GM21529 (cell line): ENCODE measurements at regions not wholly inside any gene's neighbourhood (a gene's known extent, or its start where the extent isn't known, plus 50 kb on each side); places are given as distances from the start of the nearest gene placed in this dataset.
"Not testable (repeated sequence)": the region's sequence is repeated elsewhere in the genome, so short reads cannot be mapped to it uniquely, and the experiment has no call there.

Experiments
- ATAC-seq: cut with Tn5 transposase; IDR thresholded peaks from one replicate; pipeline ENCODE4 v1.9.1; 2021; ENCODE audit not compliant: unreplicated experiment

DNA sequence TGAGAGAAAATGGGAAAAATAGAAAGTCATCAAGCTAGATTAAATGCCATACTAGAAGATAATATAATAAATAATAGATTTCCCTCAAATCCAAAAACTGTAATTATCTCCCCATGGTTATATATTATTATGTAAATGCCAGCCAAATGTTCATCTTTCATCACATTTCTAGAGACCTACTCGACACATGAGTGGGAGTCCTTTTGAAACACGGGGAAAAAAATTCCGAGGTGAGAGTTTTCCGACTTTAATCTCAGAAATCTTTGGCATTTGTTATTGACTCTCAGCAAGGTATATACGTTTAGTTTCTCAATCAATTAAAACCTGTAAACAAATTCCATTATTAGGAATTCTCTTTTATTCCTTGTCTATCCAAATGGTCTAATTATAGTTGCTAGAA, 465.4 kb upstream of the SMIM31 start:
- no peak for ATAC-seq

DNA sequence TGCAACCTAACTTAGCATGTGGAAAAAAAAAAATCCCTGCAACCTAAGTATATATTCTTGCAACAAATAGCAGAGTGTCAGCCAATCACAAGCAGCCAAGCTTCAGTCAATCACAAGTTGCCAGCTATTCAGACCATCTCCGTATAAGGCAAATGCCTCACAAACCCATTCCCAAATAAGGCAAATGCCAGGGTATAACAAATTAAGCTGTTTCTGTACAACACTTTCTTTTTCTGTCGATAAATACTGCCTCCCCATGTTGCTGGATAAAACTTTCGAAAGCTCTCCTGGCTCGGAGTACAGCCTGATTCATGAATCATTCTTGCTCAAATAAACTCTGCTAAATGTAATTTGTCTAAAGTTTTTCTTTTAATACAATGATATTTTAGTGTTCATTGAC, 460.7 kb upstream of the SMIM31 start:
- ATAC-seq, result no peak

DNA sequence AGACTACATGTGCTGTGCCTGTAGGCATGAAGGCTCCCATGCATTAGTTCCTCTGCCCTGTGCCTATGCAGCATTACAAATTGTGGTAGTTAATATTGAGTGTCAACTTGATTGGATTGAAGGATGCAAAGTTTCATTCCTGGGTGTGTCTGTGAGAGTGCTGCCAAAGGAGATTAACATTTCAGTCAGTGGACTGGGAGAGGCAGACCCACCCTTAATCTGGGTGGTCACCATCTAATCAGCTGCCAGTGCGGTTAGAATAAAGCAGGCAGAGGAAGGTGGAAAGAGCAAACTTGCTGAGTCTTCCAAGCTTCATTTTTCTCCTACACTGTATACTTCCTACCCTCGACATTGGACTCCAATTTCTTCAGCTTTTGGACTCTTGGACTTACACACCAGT, 460.2 kb upstream of the SMIM31 start:
- no peak for ATAC-seq

DNA sequence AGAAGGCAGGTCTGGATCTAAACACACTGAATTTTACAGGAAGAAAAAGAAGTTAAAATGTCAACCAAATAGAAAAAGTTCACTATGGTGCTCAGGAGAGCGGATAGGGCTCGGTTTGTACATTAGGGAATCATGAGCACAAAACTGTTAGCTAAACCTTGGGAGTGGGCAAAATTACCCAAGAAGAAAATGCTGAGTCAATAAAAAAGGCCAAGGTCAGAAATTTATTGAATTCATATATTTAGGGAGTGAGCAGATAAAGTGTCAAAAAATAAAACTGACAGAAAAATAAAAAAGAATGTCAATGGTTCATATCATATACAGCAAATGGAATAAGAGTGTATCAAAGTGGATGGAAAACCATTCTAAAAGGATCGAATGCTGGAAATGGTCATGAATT, 452.5 kb upstream of the SMIM31 start:
- no peak for ATAC-seq

DNA sequence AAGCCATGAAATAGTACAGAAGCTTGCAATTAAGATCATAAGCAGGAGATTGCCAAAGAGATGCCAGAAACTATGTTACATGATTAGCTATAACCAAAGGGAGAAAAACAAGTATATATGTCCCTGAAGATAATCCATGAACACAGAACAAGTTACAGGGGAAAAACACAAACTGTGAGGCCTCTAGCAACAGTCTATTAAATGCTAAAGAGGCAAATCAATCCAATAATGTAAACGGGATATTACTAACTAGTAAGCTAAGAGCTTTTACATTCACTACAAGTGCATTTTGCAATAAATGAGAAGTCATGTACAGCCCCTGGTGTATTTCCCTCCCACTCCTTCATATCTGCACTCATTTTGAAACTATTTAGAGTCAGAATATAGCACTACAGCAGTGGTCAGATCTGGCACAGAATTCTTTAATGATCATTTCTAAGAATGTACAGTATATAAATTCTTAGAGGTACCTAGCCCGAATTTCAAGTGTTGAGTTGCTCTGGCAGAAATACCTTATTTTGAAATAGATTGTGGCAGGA, 449.8 kb upstream of the SMIM31 start:
- ATAC-seq, result peak; percentile 87

DNA sequence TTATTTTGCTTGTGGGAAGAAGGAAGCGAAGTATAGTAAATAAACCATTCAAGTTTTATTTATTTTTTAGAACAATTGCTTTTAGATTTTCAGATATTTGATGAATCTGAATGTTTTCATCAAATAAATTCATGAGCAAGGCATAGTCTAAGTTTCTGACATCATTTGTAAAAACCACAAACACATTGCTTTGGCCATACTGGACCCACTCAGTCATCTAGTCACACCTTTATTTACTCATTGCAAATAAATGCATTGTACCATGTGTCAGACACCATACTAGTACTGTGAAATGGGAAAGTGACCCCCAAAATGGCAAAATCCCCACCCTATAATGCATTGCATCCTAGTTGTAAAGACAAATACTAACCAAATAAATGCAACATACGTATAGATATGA, 449.1 kb upstream of the SMIM31 start:
- no peak for ATAC-seq

DNA sequence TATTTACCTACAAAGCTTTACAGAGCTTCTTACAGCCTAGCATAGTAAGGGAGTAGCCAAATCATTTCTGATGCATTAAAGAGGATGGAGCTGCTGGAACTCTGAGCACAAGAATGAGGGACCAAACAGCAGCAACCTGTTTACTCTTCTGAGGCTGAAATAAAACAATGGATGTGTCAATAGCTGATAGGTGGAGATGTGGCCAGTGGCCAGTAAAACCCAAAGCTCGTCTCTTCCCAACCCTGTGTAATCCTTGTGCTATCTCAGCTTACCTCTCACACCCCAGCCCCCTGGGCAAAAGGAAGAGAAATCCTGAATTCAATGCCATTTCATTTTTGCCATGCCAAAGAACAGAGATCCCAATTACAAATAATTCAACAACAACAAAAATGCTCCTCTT, 446.7 kb upstream of the SMIM31 start:
- ATAC-seq, result no peak

DNA sequence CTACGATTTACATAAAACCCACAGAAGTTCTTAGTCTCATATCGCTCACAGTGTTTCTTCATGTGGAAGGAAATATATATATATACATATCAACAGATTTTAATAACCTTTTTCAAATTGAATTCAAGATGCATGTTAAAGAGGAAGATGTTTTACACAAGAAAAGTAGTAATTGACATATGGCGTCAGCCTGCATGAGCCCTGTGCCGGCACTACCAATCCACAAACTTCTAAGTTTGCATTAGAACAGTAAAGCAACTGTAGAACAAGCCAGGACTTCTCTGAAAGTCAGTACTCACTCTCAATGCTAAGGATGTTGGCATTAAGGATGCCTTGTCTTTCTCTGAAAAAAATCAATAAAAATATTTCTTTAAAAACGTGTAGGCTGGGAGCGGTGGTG, 441.3 kb upstream of the SMIM31 start:
- ATAC-seq, result no peak

DNA sequence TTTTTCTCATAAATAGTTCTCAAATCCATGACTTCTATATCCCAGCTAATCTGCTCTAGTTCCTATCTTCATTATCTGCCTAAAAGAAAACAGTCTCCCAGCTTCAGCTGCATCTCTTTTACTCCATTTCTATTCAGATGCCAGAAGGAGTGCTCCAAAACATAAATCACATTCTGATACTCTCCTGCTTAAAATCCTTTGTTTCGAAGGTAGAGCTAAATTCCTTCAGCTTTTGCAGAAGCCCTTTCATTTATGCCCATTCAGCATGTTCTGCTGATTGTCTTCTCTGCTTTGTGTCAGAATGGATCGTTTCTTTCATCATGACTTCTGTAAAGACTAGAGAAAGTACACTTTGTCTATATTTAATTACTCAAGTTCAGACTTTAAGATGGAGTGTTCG, 440.1 kb upstream of the SMIM31 start:
- ATAC-seq, result no peak

DNA sequence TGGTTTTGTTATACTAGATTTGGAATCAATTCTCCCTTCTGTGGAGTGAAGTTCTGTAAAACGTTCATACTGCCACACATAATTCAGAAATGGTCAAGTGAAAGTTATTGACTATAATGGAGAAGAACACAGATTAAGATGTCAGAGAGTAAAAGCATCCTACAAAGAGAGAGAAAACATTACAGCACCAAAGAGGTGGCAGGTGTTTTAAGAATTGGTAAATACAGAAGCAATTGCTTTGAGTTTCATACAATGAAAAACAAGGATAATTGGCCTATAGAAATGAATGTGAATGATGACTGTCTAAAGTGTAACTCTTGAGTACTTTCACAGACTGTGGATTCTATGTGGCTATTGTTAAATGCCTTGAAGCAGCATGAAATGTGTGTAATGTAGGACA, 435.6 kb upstream of the SMIM31 start:
- ATAC-seq, result no peak

DNA sequence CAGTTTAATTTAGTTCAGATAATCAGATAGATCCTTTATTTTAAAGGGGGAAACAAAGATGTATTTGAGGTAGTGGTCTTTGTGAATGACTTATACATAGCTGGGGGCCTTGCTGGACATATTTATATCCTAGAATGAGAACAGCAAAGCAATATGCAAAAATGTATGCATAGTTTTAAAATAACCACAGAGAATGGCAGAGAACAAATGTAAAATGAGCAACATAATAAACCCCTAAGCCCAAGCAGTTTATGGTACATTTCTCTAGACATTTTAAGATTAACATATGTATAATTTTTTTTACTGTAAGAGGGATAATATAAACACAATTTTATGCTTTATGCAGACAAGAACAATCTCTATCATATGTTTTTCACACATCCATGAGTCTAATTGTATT, 434.2 kb upstream of the SMIM31 start:
- ATAC-seq, result no peak

DNA sequence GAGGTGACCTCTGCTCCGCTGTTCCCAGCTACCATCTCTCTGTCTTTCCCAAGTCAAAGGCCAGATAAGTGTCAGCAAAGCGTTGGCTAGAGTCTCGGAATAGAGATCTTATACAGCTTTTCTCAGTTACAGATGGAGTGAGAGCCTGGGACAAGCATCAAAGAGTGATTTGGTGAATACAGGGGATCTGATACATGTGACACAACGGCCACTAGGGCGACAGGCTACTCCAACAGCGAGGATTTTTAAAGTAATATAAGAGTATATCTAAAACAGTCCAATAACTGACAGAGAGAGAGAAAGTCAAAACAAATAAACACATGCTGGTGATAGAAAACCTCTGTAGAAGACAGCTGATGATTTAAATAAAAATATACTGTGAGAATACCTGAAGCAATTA, 433.1 kb upstream of the SMIM31 start:
- no peak for ATAC-seq

DNA sequence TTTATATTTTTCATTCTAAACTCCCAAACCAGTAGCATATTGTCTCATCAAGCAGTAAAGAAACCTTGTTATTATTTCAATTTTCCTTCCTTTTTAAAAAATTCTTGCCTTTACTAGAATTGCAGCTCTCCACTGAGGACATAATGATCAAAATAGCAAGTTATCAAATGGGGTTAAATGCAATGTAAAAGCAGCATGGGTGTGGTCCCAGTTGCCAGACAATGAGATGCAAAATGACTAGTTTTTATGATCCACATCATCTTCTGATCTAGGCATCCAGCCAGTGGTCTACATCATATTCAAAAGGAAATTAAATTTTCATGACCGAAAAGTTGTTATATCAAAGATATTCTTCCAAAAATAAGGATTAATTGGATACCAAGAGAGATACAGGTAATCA, 427.9 kb upstream of the SMIM31 start:
- no peak for ATAC-seq

DNA sequence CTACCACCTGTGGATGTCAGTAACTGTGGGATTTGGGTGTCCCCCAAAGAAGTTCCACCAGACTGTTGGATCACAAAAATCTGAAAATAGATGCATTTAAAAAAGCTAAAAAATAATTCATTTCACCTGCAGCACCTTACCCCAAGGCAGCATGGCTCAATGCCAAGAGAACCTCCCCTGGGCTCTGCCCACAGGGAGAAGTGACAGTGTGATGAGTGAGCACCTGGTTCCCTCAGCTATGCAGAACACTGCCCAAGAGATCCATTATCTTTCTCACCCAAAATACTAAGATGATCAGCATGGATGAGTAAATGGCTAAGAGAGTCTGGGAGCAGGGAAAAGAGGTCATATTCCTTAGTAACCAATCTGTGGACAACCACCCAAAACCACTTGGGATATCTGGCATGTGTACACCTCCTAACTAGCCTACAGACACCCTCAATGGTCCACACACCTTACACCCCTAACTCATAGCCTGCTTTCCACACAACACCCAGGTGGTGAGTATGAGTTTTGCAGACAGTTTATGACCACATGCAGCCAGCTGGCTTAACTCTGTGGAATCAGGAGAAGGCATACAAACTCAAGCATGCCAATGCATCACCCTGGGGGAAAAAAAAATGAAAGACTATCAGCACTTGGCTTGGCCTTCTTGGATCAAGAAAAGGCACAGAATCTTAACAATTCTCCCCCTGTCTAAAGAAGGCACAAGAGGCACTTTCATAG, 416.5 kb upstream of the SMIM31 start:
- no peak for ATAC-seq

DNA sequence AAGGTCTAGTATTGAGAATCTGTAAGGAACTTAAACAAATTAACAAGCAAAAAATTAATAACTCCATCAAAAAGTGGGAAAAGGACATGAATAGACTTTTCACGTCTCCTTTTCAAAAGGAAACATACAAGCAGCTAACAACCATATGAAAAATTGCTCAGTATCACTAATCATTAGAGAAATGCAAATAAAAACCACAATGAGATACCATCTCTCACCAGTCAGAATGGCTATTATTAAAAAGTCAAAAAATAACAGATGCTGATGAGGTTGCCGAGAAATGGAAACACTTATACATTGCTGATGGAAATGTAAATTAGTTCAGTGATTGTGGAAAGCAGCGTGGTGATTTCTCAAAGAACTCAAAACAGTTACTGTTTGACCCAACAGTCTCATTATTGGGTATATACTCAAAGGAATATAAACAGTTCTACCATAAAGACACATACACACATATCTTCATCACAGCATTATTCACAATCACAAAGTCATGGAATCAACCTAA, 410.4 kb upstream of the SMIM31 start:
- ATAC-seq, result no peak

DNA sequence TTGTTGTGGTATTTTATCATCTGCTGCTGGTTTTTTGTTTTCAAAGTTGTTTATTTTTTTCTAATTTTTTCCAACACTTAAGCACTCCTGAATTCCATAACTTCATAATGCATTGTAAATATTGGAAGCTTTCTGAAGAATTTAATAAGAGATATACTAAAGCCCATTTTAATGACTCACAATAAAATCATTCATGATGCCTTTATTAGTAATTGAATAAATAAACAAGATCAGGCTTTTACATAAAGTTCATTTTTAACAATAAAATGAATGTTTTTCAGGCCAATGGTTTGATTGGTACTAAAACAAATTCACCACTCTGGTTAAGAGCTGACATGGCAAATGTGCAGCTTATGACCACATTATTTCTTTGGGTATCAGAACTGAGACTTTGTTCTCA, 408.2 kb upstream of the SMIM31 start:
- ATAC-seq, result no peak

DNA sequence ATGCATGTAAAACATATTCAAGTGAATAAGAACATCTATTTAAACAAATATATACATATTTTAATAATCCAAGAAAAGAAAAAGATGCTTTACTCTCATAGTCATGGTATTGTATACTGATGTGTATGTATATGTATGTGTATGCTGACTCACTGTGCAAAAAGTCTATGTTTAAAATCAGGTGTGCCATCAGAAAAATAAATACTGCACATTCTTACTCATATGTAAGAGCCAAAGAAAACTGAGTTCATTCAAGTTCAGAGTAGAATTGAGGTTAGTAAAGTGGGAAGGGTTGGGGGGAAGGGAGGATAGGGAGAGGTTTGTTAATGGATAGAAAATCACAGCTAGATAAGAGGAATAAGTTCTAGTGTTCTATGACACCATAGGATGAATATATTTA, 403.9 kb upstream of the SMIM31 start:
- ATAC-seq, result no peak

DNA sequence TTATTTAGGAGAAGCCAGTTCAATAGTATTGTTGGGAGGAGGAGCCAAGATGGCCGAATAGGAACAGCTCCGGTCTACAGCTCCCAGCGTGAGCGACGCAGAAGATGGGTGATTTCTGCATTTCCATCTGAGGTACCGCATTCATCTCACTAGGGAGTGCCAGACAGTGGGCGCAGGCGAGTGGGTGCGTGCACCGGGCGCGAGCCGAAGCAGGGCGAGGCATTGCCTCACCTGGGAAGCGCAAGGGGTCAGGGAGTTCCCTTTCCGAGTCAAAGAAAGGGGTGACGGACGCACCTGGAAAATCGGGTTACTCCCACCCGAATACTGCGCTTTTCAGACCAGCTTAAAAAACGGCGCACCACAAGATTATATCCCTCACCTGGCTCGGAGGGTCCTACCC, 403.2 kb upstream of the SMIM31 start:
- not testable (repeated sequence) for ATAC-seq

DNA sequence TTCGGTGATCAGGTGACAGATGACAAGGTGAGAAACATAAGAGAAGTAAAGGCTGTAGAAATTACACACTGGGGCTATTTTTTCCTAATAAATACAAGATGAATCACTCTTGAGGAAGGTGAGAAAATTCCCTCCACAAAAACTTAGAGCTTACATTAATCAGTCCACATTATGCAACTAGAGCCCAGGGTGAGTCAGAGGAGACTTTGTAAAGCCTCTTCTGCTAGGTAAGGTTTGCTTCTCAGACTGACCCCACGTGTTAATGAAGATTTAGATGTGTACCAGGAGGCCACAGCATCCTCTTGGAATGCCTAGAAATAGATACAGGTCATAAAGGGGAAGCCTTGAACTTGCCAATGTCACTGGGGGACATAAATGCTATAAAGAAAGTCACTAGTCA, 396.0 kb upstream of the SMIM31 start:
- no peak for ATAC-seq

DNA sequence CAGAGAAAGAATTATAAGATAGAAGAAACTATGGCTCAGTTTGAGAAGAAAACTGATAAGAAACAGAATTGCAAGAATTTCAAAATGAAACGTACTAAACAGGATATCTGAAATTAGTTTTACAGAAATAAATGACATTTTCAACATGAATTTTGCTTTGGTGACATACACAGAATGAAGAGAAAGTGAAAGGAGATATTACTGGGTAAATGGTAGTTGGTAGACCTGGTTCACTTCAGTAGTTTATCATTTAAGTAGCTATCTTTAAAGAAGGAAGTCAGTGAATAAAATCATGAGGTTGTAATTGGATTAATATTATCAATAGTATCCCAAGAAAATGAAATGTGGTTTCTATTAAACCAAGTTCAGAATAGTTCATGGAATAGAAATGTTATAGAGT, 395.5 kb upstream of the SMIM31 start:
- ATAC-seq, result no peak

DNA sequence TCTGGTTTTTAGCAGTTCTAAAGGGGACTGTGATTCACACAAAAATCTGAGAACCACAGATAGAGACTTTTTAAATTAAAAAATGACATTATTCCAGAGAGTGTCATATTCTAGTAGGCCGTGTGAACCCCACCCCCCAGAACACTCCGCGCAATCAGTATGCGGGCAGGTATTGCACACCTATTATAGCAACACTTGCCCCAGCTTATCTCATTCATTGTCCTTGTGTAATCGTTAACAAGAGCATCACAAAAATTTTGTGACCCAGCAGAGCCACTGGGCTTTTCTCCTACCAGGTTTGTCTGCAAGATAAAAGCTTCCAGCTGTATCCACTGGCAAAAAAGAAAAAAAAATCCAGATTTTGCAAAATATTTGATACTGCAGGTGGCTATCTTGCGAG, 394.1 kb upstream of the SMIM31 start:
- no peak for ATAC-seq

DNA sequence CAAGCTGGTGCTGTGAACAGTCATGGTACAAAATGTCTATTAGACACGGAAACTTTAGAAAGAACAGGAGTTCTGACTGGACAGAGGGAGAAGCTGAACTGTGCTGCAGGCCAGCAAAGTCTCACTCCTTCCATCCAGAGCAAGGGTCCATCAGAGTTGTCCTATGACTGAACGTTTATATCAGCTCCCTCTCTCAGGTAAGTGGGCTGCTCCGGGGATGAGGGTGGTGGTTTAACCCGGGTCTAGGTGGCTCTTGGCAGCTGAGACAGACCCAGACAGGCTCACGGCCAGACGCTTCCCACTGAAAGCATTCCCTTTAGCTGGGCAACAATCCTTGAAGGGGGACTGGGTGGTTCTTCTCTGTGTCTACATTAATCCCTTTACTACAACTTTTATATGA, 385.0 kb upstream of the SMIM31 start:
- no peak for ATAC-seq

DNA sequence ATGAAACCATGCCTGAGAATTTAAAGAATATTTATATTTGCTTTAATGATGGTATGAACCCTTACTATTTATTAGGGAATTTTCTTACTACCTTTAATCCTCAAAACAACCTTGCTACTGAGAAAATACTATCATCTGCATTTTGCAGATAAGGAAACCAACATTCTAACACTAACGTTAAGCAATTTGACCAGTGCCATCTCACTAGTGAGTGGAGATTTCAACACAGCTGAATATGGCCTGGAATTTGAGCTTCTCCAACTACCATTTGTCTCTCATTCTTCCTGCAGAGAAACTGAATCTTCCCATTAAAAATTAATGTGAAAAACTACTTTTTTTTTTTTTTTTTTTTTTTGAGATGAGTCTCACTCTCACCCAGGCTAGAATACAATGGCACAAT, 380.9 kb upstream of the SMIM31 start:
- ATAC-seq, result no peak
